ENCODE measurements at regions not wholly inside any gene's neighbourhood (a gene's known extent, or its start where the extent isn't known, plus 50 kb on each side); places are given as distances from the start of the nearest gene placed in this dataset.

GRCh38 chr4:111923786-111924185 lies 221.5 kb upstream of the FAM241A start:
- TF ChIP-seq CTCF (IDR thresholded peaks at IDR 0.05; ENCODE audit: control extremely low read depth in 1 of 3, insufficient read depth in 1 of 3, low read depth in 1 of 3, low read length in 3 of 3) (no peak), USF2 (IDR thresholded peaks at IDR 0.05; ENCODE audit: low read length) (no peak)
